HG03469 (cell line): ENCODE measurements at regions not wholly inside any gene's neighbourhood (a gene's known extent, or its start where the extent isn't known, plus 50 kb on each side); places are given as distances from the start of the nearest gene placed in this dataset.

ENCODE experiments used
- ATAC-seq: cut with Tn5 transposase; IDR thresholded peaks from one replicate; pipeline ENCODE4 v1.9.1; 2021; ENCODE audit warnings: mild to moderate bottlenecking, moderate library complexity, moderate number of reproducible peaks; ENCODE audit not compliant: unreplicated experiment

GRCh38 chr6:87909849-87910248, 137.8 kb upstream of the SPACA1 start:
- ATAC-seq = no peak

- no peak for ATAC-seq
Measured at GRCh38 chr6:87908978-87909811, 138.4 kb upstream of the SPACA1 start.

- peak; percentile 36 for ATAC-seq
Measured at GRCh38 chr6:87907521-87907920, 140.1 kb upstream of the SPACA1 start.

- peak; percentile 79 for ATAC-seq
Measured at GRCh38 chr6:87905101-87905641, 142.5 kb upstream of the SPACA1 start.

DNA sequence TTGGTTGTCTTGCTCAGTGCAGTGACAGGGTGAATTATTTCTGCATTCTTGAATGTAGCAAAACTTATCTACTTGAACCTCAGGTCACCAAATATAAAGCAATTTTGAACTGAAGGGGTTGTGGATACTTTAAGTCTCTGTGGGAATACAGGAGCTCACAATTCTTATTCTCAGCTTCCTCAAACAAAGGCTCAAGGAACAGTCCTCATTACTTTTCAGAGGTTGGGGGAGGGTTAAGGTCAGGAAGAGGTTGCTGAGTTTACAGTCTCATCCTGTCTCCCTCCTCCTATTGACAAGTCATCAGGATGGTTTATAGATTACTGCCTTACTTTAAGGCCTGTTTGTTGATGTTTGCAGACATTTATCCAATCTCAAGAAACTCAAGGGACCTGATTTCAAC, 143.6 kb upstream of the SPACA1 start:
- no peak for ATAC-seq

DNA sequence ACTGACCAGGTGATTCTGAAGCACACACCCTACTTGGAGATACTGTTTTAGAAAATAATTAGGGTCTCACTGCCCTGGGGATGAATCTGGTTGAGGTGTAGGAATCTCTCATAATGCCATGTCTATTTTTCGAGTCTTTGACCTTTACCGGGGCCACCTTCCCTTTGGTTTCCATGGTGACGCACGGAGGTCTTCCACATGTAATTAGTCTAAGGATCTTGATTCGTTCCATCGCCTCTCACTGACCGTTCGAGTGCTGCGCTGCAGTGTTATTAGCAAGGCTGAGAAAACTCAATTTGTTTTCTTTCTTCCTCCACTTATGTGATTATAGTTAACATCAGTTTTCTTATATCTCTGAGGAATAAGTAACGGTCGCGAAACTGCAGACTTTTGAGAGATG, 144.3 kb upstream of the SPACA1 start:
- no peak for ATAC-seq

DNA sequence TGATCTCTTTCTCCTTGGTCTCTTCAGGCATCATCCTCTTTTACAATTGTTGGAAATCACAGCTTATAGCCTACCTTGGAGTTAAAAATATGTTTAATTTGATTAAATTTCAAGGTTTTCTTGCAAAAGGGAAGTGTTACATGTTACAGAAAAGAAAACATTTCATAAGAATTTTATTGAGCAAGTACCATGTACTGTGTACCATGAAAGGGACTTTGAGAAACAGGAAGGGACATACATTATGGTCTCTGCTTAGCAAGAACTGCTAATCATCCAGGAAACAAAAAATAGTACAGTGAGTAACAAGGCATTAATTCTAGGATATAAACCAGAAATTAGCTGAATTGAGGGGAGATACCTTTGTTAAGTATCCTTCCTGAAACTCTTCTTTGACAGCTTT, 145.3 kb upstream of the SPACA1 start:
- no peak for ATAC-seq

- no peak for ATAC-seq
Measured at GRCh38 chr6:87901613-87902012, 146.0 kb upstream of the SPACA1 start.

DNA sequence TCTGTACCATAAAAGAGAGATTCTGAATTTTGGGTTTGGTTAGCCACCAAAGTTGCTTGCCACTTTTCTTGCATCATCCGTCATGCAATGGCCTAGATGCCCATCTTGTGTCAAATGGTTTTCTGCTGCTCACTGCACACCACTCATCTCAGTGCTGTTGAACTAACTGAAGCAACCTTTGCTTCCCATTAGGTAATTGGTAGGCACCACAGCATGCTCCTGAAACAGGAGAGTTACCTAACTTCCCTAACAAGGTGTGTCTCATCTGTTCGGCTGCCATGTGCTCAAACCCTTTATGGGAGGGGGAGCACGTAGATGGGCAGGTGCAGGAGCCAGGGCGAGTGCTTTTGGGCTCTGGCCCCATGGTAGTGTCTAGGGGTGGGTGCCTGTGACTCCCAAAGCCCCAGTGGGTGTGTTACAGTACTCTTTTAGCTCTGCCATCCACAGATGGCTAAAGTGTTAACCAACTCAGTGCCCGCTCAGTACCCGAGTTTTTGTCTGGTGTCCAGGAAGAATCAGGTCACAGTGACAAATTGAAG, 147.4 kb upstream of the SPACA1 start:
- ATAC-seq = no peak

GRCh38 chr6:87899499-87900147, 148.0 kb upstream of the SPACA1 start:
- no peak for ATAC-seq

DNA sequence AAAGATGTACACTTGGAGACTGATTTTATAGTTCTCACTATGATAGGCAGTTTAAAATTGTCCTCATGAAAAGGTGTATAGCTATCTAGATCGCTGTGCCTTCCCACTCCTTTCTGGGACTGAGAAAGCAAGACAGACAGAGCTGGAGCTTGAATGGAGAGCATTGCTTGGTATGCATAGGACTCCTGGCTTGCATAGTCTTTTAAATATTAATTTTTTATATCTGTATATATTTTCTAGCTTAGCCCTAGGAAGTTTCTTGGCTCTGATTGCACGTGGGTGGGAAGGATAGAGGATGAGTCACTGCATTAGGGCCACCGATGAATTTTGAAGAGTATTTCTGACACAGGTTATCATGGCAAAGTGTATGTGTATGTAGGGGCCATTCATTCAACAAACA, 150.0 kb upstream of the SPACA1 start:
- ATAC-seq = no peak

DNA sequence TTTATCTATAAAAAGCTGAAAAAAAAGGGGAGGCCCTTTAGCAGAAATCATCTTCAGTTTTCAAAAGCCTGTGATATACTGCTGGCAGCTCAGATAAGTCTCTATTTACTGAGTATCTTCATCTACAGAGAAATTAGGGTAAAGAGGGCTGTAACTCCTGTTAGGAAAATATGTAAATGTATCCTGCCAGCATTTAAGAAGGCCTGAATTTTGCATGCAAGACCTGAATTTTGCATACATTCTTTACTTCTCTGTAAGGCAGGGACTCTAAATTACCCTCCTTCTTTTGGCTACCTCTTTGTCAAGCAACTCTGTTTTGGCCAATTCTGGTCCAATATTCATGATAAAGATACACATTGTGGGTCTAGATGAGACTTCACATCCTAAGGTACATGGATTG, 150.6 kb upstream of the SPACA1 start:
- ATAC-seq = no peak

DNA sequence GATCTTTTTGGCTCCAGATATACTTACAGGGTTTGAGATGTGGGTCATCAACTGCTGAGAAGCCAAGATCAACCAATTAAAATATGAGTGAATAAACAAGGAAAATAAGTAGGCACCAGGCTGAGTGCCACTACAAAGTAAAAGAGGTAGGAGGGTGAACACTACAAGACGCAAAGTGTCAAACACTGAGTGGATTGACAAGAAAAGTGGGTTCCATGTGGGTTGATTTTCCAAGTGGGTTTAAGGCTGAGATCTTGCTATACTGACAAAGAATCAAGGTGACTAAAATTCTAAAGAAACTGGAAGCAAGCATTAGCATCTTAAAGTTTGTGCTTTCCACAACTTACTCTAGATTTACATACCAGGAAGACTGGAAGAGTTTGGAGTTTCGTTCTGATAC, 160.4 kb upstream of the SPACA1 start:
- ATAC-seq = no peak

DNA sequence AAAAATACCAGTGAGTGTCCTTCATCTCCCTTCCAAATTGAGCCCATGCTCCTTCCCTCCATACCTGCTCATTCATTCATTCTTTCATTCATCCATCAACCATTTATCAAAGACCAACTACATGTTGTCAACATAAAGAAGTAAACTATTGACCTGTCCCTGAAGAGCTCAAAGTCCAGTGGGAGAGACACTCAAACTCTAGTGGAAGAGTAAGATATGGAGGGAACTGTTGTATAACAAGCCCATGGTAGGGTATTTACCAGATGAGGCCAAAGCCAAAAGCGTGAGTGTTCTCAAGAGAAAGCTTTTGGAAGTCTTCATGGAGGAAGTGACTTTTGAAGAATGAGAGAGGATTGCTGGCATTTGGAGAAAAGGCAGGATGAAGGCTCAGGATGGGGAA, 163.4 kb upstream of the SPACA1 start:
- ATAC-seq = no peak

- no peak for ATAC-seq
Measured at GRCh38 chr6:87881342-87881895, 166.2 kb upstream of the SPACA1 start.

DNA sequence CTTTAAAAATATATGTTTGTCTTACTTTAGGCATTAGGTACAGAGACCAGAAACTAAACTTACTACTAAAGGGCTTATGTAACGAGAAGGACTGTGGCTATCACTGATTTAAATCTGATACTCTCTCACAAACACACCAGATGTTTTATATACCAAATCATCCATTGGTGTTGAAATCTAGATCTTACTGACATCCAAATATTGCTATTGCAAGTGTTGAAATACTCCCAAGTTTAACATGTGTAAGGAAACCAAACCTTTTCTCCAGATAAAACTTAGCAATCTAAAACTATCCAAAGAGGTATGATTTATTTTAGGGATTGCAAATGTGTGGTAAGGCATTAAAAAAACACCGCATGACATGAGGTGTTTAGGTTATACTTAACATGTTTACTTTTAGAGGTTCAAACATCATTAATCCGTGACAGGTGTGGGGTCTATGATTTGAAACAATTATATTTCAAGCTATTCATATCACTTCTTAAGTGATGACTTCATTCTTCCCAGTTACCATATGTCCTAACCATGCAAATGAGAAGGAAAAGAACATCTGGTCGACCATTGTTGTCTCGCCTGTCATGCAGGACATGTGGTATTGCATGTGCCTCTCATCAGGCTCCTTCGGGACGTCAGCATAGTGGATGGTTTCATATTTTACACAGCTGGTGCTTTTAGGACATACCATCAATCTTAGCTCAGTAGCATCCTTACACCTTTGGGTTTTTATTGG, 168.3 kb upstream of the SPACA1 start:
- ATAC-seq = peak; percentile 66

GRCh38 chr6:87875781-87876180, 171.9 kb upstream of the SPACA1 start:
- no peak for ATAC-seq

GRCh38 chr6:87873556-87873955, 171.5 kb upstream of the AKIRIN2 start:
- no peak for ATAC-seq

DNA sequence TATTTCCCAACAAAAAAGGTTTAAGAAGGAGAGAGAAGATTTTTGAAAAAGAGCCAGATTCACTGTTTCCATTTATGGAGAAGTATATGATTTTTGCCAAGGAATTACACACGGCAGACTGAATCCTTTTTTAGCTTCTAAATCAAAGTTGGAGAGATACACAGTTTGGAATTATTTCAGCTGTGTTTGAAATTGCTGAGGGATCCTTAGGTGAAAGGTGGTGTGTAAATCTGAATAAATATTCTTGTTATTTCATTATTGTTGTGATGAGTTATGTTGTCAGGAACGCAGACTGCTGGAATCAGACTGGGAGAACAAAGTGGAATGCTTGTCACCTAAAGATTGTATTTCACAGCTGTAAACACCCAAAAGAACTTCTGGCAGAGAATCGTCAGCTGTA, 168.5 kb upstream of the AKIRIN2 start:
- ATAC-seq = no peak

- ATAC-seq = no peak
Measured at GRCh38 chr6:87869064-87869905, 167.3 kb upstream of the AKIRIN2 start.
